Gastrocnemius medialis (tissue), 4 donors: ENCODE measurements at regions not wholly inside any gene's neighbourhood (a gene's known extent, or its start where the extent isn't known, plus 50 kb on each side); places are given as distances from the start of the nearest gene placed in this dataset.

ENCODE experiments used
- POLR2A ChIP-seq, 2 donors: fragments of 450-650 bp; IDR thresholded peaks; one replicate each; pipeline ENCODE4 v1.6.1; 2017; ENCODE audit warnings: antibody characterized with exemption in 2 of 2, mild to moderate bottlenecking in 2 of 2, moderate library complexity in 2 of 2
- TF ChIP-seq, protein P1 (sequence below), 5 experiments: fragments of 450-650 bp in 3 of 5; fragments of 200-600 bp in 2 of 5; sonication (generic) in 2 of 5; IDR thresholded peaks in 4 of 5; conservative IDR thresholded peaks in 1 of 5; 1 replicate in 4 of 5; 2 replicates in 1 of 5; pipeline ENCODE4 v1.5.1; 2016 to 2019; ENCODE audit warnings: antibody characterized with exemption in 5 of 5, mild to moderate bottlenecking in 3 of 5, moderate library complexity in 3 of 5

DNA sequence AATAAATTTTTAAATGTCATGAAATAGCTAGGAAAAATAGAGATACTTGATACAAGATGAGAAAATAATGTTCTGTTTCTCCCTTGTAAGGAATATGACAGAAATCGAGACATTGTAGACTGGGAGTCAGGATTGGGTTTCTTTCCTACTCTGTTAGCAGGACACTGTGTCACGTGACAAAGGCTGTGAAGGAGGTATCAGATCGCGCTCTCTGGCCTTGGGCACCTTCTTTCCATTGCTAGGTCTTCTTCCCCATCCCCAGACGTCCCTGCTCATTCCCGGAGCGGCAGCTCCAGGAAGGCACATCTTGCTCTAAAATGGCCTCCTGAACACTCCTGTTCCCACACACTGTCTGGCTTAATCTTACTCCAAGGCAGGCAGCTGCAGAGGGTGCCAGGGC, 133.4 kb downstream of the TM9SF2 start:
- TF ChIP-seq, protein P1, sequence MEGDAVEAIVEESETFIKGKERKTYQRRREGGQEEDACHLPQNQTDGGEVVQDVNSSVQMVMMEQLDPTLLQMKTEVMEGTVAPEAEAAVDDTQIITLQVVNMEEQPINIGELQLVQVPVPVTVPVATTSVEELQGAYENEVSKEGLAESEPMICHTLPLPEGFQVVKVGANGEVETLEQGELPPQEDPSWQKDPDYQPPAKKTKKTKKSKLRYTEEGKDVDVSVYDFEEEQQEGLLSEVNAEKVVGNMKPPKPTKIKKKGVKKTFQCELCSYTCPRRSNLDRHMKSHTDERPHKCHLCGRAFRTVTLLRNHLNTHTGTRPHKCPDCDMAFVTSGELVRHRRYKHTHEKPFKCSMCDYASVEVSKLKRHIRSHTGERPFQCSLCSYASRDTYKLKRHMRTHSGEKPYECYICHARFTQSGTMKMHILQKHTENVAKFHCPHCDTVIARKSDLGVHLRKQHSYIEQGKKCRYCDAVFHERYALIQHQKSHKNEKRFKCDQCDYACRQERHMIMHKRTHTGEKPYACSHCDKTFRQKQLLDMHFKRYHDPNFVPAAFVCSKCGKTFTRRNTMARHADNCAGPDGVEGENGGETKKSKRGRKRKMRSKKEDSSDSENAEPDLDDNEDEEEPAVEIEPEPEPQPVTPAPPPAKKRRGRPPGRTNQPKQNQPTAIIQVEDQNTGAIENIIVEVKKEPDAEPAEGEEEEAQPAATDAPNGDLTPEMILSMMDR (IDR thresholded peaks at IDR 0.05 in 4 of 5, conservative IDR thresholded peaks at IDR 0.05 in 1 of 5), result no peak
- TF ChIP-seq POLR2A (IDR thresholded peaks at IDR 0.05), result no peak
